DOHH2 (cell line): ENCODE measurements at regions not wholly inside any gene's neighbourhood (a gene's known extent, or its start where the extent isn't known, plus 50 kb on each side); places are given as distances from the start of the nearest gene placed in this dataset.

Experiments used
- CTCF ChIP-seq: fragments of 200-600 bp; sonication (generic); IDR thresholded peaks from one replicate; pipeline ENCODE4 v1.5.1; 2014; ENCODE audit warnings: antibody characterized with exemption, mild to moderate bottlenecking, low read depth, low read length; ENCODE audit not compliant: poor library complexity, severe bottlenecking
- EZH2phosphoT487 ChIP-seq: fragments of 200-600 bp; sonication (generic); IDR thresholded peaks from 2 replicates; pipeline ENCODE4 v1.6.1; 2017; ENCODE audit warnings: borderline replicate concordance, mild to moderate bottlenecking, antibody characterized with exemption, low read length, moderate library complexity, mixed read lengths

GRCh38 chr17:72021417-72022041, 99.3 kb upstream of the SOX9 start:
- TF ChIP-seq CTCF (no peak), EZH2phosphoT487 (no peak)
